CD4-positive, alpha-beta T cell (primary cell): ENCODE measurements at regions not wholly inside any gene's neighbourhood (a gene's known extent, or its start where the extent isn't known, plus 50 kb on each side); places are given as distances from the start of the nearest gene placed in this dataset.

Source experiments
- ATAC-seq: fragments of 200-7000 bp; cut with Tn5 transposase; one replicate; pipeline ENCODE4 v1.10.0; 2022; ENCODE audit warnings: mild to moderate bottlenecking; ENCODE audit not compliant: poor library complexity
- CTCF ChIA-PET: fragments of 350-600 bp; sonication (Branson Sonifier 250); formaldehyde crosslinking; loops from one replicate; lab custom pipeline; 2021; ENCODE audit warnings: antibody characterized with exemption, inconsistent platforms; lab: Charles Lee
- POLR2A ChIA-PET: fragments of 350-600 bp; sonication (Branson Sonifier 250); formaldehyde crosslinking; loops from one replicate; lab custom pipeline; 2021; ENCODE audit warnings: antibody characterized with exemption, inconsistent platforms; lab: Charles Lee
- DNase-seq, 14 experiments: peaks; one replicate each; pipeline ENCODE4 v3.0.0-alpha.2; 2013 to 2020; ENCODE audit warnings: mixed read lengths in 2 of 14
- H3K27ac ChIP-seq, 2 donors: one replicate each; pipeline versions ENCODE4 v1.5.1 to v1.7.0; 2013; ENCODE audit warnings: low read length in 2 of 2, low read depth in 1 of 2, mild to moderate bottlenecking in 1 of 2
- H3K27me3 ChIP-seq, 2 experiments: 1 replicate in 1 of 2; 2 replicates in 1 of 2; pipeline versions ENCODE4 v1.6.1 to v1.7.0; 2013; ENCODE audit warnings: low read length in 2 of 2, control low read depth in 1 of 2, mild to moderate bottlenecking in 1 of 2, moderate library complexity in 1 of 2; ENCODE audit not compliant: insufficient read depth in 2 of 2, control insufficient read depth in 1 of 2
- H3K36me3 ChIP-seq: one replicate; pipeline ENCODE4 v1.6.1; 2013; ENCODE audit warnings: low read length, control low read depth; ENCODE audit not compliant: insufficient read depth
- H3K4me1 ChIP-seq: one replicate; pipeline ENCODE4 v1.6.1; 2013; ENCODE audit warnings: low read length, control low read depth; ENCODE audit not compliant: insufficient read depth
- H3K4me3 ChIP-seq: one replicate; pipeline ENCODE4 v1.5.1; 2013; ENCODE audit warnings: mild to moderate bottlenecking, low read length, moderate library complexity
- H3K9me3 ChIP-seq, 2 experiments: 1 replicate in 1 of 2; 2 replicates in 1 of 2; pipeline versions ENCODE4 v1.6.1 to v1.7.0; 2013; ENCODE audit warnings: low read length in 2 of 2, mild to moderate bottlenecking in 2 of 2, control low read depth in 1 of 2, moderate library complexity in 1 of 2; ENCODE audit not compliant: control insufficient read depth in 1 of 2, insufficient read depth in 1 of 2
- H3K27ac Mint-ChIP-seq: one replicate; pipeline ENCODE4 v1.8.0; 2020; ENCODE audit warnings: mixed read lengths
- H3K27me3 Mint-ChIP-seq: one replicate; pipeline ENCODE4 v1.8.0; 2021; ENCODE audit warnings: mixed read lengths
- H3K36me3 Mint-ChIP-seq: one replicate; pipeline ENCODE4 v1.8.0; 2021; ENCODE audit warnings: low read depth, mixed read lengths
- H3K4me1 Mint-ChIP-seq: one replicate; pipeline ENCODE4 v1.8.0; 2021; ENCODE audit warnings: low read depth, mixed read lengths
- H3K4me3 Mint-ChIP-seq: one replicate; pipeline ENCODE4 v1.8.0; 2020; ENCODE audit warnings: mild to moderate bottlenecking, mixed read lengths
- H3K9me3 Mint-ChIP-seq: one replicate; pipeline ENCODE4 v1.8.0; 2020; ENCODE audit warnings: mixed read lengths
- CTCF ChIP-seq: fragments of 200-600 bp; IDR thresholded peaks from one replicate; pipeline ENCODE4 v1.8.0; 2022; ENCODE audit warnings: antibody characterized with exemption, mild to moderate bottlenecking
- intact Hi-C, 2 experiments: fragments of 100-400 bp; cut with DNase I in 1 of 2; cut with micrococcal nuclease in 1 of 2; formaldehyde crosslinking; loops; one replicate each; pipeline versions ENCODE4 v1.15.1 to v1.9.0; 2023 to 2025; cut with DNase I, micrococcal nuclease

GRCh38 chr16:85548375-85548774 lies 64.7 kb upstream of the GSE1 start:
- CTCF ChIA-PET = no interaction called here
- no peaks in the 10 kb centered on the region for H3K27me3 ChIP-seq
- H3K27ac Mint-ChIP-seq = no peak overlapping the region
- no peak overlapping the region for H3K4me3 Mint-ChIP-seq
- no peaks in the 10 kb centered on the region for H3K36me3 Mint-ChIP-seq
- H3K9me3 ChIP-seq = peaks cover 0 to 4% of the 10 kb centered on the region in 2 experiments
- H3K4me1 Mint-ChIP-seq = peaks cover 6% of the 10 kb centered on the region
- H3K36me3 ChIP-seq = no peaks in the 10 kb centered on the region
- no peak for ATAC-seq
- DNase-seq = no peak
- POLR2A ChIA-PET = interaction anchor here (0.6 kb wide), 1 partner anchor 502 kb away, joined by 4 read pairs; no protein-coding TSS in a partner anchor
- no peaks in the 10 kb centered on the region for H3K9me3 Mint-ChIP-seq
- TF ChIP-seq CTCF = no peak
- H3K27me3 Mint-ChIP-seq = no peaks in the 10 kb centered on the region
- H3K4me1 ChIP-seq = peaks cover 9% of the 10 kb centered on the region
- no peak overlapping the region for H3K27ac ChIP-seq
- H3K4me3 ChIP-seq = no peak overlapping the region
- intact Hi-C loops = no loop called here

GRCh38 chr16:85549766-85550421 lies 63.2 kb upstream of the GSE1 start:
- no peak overlapping the region for H3K27ac ChIP-seq
- ATAC-seq = no peak
- H3K27me3 ChIP-seq = no peaks in the 10 kb centered on the region
- intact Hi-C loops = no loop called here
- peaks cover 0 to 4% of the 10 kb centered on the region in 2 experiments for H3K9me3 ChIP-seq
- Mint-ChIP-seq H3K27me3 (no peaks in the 10 kb centered on the region), H3K9me3 (no peaks in the 10 kb centered on the region), H3K27ac (no peak overlapping the region), H3K36me3 (peaks cover 7% of the 10 kb centered on the region), H3K4me3 (peak overlapping the region; percentile 30), H3K4me1 (peaks cover 13% of the 10 kb centered on the region)
- H3K36me3 ChIP-seq = no peaks in the 10 kb centered on the region
- H3K4me1 ChIP-seq = peaks cover 15% of the 10 kb centered on the region
- ChIA-PET CTCF (interaction anchor here (2.2 kb wide), 1 partner anchor 66 kb away, joined by 6 read pairs; no protein-coding TSS in a partner anchor), POLR2A (no interaction called here)
- no peak for DNase-seq
- no peak overlapping the region for H3K4me3 ChIP-seq
- TF ChIP-seq CTCF = no peak

GRCh38 chr16:85550422-85550864 lies 62.7 kb upstream of the GSE1 start:
- Histone ChIP-seq H3K4me3 (no peak overlapping the region), H3K36me3 (no peaks in the 10 kb centered on the region), H3K9me3 (peaks cover 0 to 4% of the 10 kb centered on the region in 2 experiments), H3K27ac (no peak overlapping the region), H3K4me1 (peaks cover 11% of the 10 kb centered on the region), H3K27me3 (no peaks in the 10 kb centered on the region)
- ChIA-PET POLR2A (no interaction called here), CTCF (interaction anchor here (2.2 kb wide), 1 partner anchor 65 kb away, joined by 6 read pairs; no protein-coding TSS in a partner anchor)
- Mint-ChIP-seq H3K4me3 (no peak overlapping the region), H3K27me3 (no peaks in the 10 kb centered on the region), H3K36me3 (peaks cover 9% of the 10 kb centered on the region), H3K27ac (no peak overlapping the region), H3K4me1 (peaks cover 13% of the 10 kb centered on the region), H3K9me3 (no peaks in the 10 kb centered on the region)
- ATAC-seq (no peak), DNase-seq (no peak)
- no peak for TF ChIP-seq CTCF
- intact Hi-C loops = no loop called here
